ENCODE measurements at regions not wholly inside any gene's neighbourhood (a gene's known extent, or its start where the extent isn't known, plus 50 kb on each side); places are given as distances from the start of the nearest gene placed in this dataset.
"Not testable (repeated sequence)": the region's sequence is repeated elsewhere in the genome, so short reads cannot be mapped to it uniquely, and the experiment has no call there.

GRCh38 chr10:52950578-52950977 lies 178.0 kb upstream of the MBL2 start:
- no peak for TF ChIP-seq POLR2A (IDR thresholded peaks at IDR 0.05)
- no peak for TF ChIP-seq CTCF (IDR thresholded peaks at IDR 0.05)
- DNase-seq (no peak), ATAC-seq (no peak)
- Histone ChIP-seq H3K4me1 (no peaks in the 10 kb centered on the region), H3K9me3 (no peaks in the 10 kb centered on the region), H3K27ac (no peak overlapping the region), H3K36me3 (no peaks in the 10 kb centered on the region), H3K4me3 (no peak overlapping the region), H3K27me3 (no peaks in the 10 kb centered on the region)
- 90% methylated on average over 5 of the region's 5 CpGs for WGBS (ENCODE audit: insufficient coverage, low coverage, low lambda C conversion rate, missing lambda C conversion rate)
- intact Hi-C loops (cut with DNase I), result no loop called here

- Histone ChIP-seq H3K27ac (no peak overlapping the region), H3K4me1 (no peaks in the 10 kb centered on the region), H3K36me3 (no peaks in the 10 kb centered on the region), H3K9me3 (no peaks in the 10 kb centered on the region), H3K4me3 (no peak overlapping the region), H3K27me3 (no peaks in the 10 kb centered on the region)
- DNase-seq (no peak), ATAC-seq (peak in 3 of 4 donors; percentile 22 to 34 (median 30))
- intact Hi-C loops (cut with DNase I), result no loop called here
- 35% methylated on average over 8 of the region's 13 CpGs for WGBS (ENCODE audit: insufficient coverage, low coverage, low lambda C conversion rate, missing lambda C conversion rate)
- TF ChIP-seq POLR2A (IDR thresholded peaks at IDR 0.05), result no peak
- peak; percentile 27 to 36 (median 33) for TF ChIP-seq CTCF (IDR thresholded peaks at IDR 0.05)
These were observed 177.3 kb upstream of the MBL2 start for GRCh38 chr10:52949899-52950298.

- H3K36me3 ChIP-seq, result no peaks in the 10 kb centered on the region
- ATAC-seq (no peak), DNase-seq (no peak)
- H3K27ac ChIP-seq, result no peak overlapping the region
- no peak overlapping the region for H3K4me3 ChIP-seq
- no peaks in the 10 kb centered on the region for H3K4me1 ChIP-seq
- no peaks in the 10 kb centered on the region for H3K9me3 ChIP-seq
- 86% methylated on average over 2 of the region's 5 CpGs for WGBS (ENCODE audit: insufficient coverage, low coverage, low lambda C conversion rate, missing lambda C conversion rate)
- intact Hi-C loops (cut with DNase I), result no loop called here
- no peaks in the 10 kb centered on the region for H3K27me3 ChIP-seq
- TF ChIP-seq POLR2A (IDR thresholded peaks at IDR 0.05) (no peak), CTCF (IDR thresholded peaks at IDR 0.05) (no peak)
These were observed 173.9 kb upstream of the MBL2 start for GRCh38 chr10:52946486-52946885.

GRCh38 chr10:52945521-52945920 lies 172.9 kb upstream of the MBL2 start:
- H3K36me3 ChIP-seq; H3K27me3 ChIP-seq; ATAC-seq; intact Hi-C loops (cut with DNase I); H3K4me1 ChIP-seq; H3K4me3 ChIP-seq; H3K9me3 ChIP-seq; H3K27ac ChIP-seq; DNase-seq: not testable (repeated sequence)
- 65% methylated on average over 4 of the region's 4 CpGs for WGBS (ENCODE audit: insufficient coverage, low coverage, low lambda C conversion rate, missing lambda C conversion rate)

DNA sequence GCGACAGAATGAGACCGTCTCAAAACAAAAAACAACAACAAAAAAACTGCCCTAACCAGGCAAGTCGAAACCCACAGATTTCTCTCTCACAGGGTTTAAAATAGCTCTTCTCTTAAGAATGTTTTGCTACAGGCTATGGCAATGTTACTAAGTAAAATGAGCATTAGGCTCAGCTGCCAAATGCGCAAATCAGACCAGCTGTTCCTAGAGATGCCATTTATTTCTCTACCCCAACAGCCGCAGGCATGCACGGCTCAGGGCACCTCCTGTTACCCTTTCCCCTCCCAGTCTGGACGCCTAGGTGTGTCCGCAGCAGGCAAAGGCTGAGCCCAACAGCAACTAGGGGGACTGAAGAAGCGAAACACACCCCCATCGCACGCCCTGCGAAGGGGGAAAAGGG lies 168.3 kb upstream of the MBL2 start:
- Histone ChIP-seq H3K9me3 (no peaks in the 10 kb centered on the region), H3K36me3 (no peaks in the 10 kb centered on the region), H3K4me1 (no peaks in the 10 kb centered on the region), H3K4me3 (no peak overlapping the region), H3K27me3 (no peaks in the 10 kb centered on the region), H3K27ac (no peak overlapping the region)
- intact Hi-C loops (cut with DNase I), result no loop called here
- 85% methylated on average over 10 of the region's 12 CpGs for WGBS (ENCODE audit: insufficient coverage, low coverage, low lambda C conversion rate, missing lambda C conversion rate)
- TF ChIP-seq POLR2A (IDR thresholded peaks at IDR 0.05) (no peak), CTCF (IDR thresholded peaks at IDR 0.05) (no peak)
- ATAC-seq (no peak), DNase-seq (no peak)
